GM12873 (cell line): ENCODE measurements at regions not wholly inside any gene's neighbourhood (a gene's known extent, or its start where the extent isn't known, plus 50 kb on each side); places are given as distances from the start of the nearest gene placed in this dataset.

Experiments
- CTCF ChIP-seq: IDR thresholded peaks from 2 replicates; pipeline ENCODE4 v1.5.1; 2012; ENCODE audit warnings: low read depth, mild to moderate bottlenecking, moderate library complexity, low read length, control low read depth; ENCODE audit not compliant: insufficient read depth; ENCODE audit errors: missing control alignments

GRCh38 chr9:86843206-86843605, 104.1 kb downstream of the GAS1 start:
- no peak for TF ChIP-seq CTCF

- no peak for TF ChIP-seq CTCF
Observed at GRCh38 chr9:86842573-86842972, 104.7 kb downstream of the GAS1 start.

GRCh38 chr9:86839522-86839921, 107.8 kb downstream of the GAS1 start:
- TF ChIP-seq CTCF = no peak

- no peak for TF ChIP-seq CTCF
Observed at GRCh38 chr9:86838519-86839497, 108.5 kb downstream of the GAS1 start.

GRCh38 chr9:86837345-86837744, 110.0 kb downstream of the GAS1 start:
- no peak for TF ChIP-seq CTCF

GRCh38 chr9:86836797-86837196, 110.5 kb downstream of the GAS1 start:
- TF ChIP-seq CTCF = no peak

DNA sequence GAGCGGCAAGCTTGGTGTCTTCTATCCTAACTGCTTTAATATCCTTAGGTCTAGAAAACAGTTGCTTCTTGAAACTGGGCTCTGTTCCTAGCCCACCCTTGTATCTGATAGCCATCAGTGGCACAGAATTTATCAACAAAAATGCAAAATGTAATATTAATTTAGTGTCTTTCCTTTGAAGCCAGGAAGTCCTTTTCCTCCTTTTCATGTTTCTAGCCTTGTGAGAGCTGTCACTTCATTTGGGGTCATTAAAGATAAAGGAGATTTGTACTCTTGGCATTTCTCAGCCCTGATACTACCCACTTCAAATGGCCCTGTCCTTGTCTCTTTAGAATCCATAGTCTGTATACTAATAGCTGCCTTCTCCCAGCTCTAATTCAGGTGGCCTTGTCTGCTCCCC, 111.0 kb downstream of the GAS1 start:
- no peak for TF ChIP-seq CTCF
